Upper lobe of right lung (tissue), 1 donor: ENCODE measurements at regions not wholly inside any gene's neighbourhood (a gene's known extent, or its start where the extent isn't known, plus 50 kb on each side); places are given as distances from the start of the nearest gene placed in this dataset.
A peak's percentile ranks its signal among the peaks of the same experiment; 100 is the strongest.

Experiments used
- ATAC-seq: fragments of 200-7000 bp; cut with Tn5 transposase; one replicate; pipeline ENCODE4 v1.9.1; 2020; ENCODE audit warnings: mild to moderate bottlenecking, moderate library complexity
- DNase-seq: peaks from one replicate; pipeline ENCODE4 v3.0.0-alpha.2; 2020
- H3K27ac ChIP-seq: fragments of 200-600 bp; one replicate; pipeline ENCODE4 v1.8.0; 2022
- H3K27me3 ChIP-seq: fragments of 200-600 bp; one replicate; pipeline ENCODE4 v1.8.0; 2022; ENCODE audit warnings: mild to moderate bottlenecking
- H3K36me3 ChIP-seq: fragments of 200-600 bp; one replicate; pipeline ENCODE4 v1.8.0; 2022
- H3K4me1 ChIP-seq: fragments of 200-600 bp; one replicate; pipeline ENCODE4 v1.8.0; 2022
- H3K4me3 ChIP-seq: fragments of 200-600 bp; one replicate; pipeline ENCODE4 v1.8.0; 2022; ENCODE audit warnings: mild to moderate bottlenecking
- H3K9me3 ChIP-seq: fragments of 200-600 bp; one replicate; pipeline ENCODE4 v1.8.0; 2022
- intact Hi-C: fragments of 100-400 bp; cut with DNase I; formaldehyde crosslinking; loops from one replicate; pipeline ENCODE4 v1.11.0; 2022
- TF ChIP-seq, protein P1 (sequence below): fragments of 200-600 bp; IDR thresholded peaks from one replicate; pipeline ENCODE4 v1.8.0; 2022; ENCODE audit warnings: antibody characterized with exemption
- donor health status: DM: no; HTN: yes; CAD: no; lungs with severe emphysema.

DNA sequence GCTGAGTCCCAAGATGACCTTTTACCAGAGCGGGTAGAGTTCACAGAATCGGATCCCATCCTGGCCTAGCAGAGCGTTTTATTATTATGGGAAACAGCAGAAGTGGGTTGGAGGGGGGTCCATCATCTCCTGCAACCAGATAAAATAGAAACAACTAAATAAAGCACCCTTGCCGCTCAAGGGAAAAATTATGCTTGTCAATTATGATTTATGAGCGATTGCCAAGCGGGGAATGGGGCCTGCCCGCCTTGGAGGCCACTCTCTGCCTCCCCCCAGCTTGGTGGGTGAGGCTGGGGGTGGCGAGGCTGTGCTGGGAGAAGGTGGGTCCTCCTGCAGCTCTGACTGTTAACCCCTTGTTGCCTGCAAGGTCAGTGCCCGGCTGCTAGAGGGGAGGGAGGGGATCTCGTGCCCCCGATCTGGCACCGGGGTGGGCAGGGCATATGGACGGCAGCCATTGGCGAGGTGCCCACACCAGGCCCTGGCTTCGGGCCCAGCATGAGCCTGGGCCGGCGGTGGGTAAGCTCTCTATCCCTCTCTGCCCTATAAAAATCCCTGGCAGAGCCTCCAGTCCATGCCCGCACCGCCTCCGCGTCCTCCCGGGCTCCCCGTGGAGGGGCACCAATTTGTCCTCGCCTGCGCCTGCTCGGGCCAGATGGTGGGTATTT, 129.1 kb downstream of the URI1 start:
- Histone ChIP-seq H3K27ac (no peak overlapping the region), H3K27me3 (no peaks in the 10 kb centered on the region), H3K4me3 (no peak overlapping the region), H3K4me1 (no peaks in the 10 kb centered on the region), H3K36me3 (no peaks in the 10 kb centered on the region), H3K9me3 (no peaks in the 10 kb centered on the region)
- TF ChIP-seq, protein P1, sequence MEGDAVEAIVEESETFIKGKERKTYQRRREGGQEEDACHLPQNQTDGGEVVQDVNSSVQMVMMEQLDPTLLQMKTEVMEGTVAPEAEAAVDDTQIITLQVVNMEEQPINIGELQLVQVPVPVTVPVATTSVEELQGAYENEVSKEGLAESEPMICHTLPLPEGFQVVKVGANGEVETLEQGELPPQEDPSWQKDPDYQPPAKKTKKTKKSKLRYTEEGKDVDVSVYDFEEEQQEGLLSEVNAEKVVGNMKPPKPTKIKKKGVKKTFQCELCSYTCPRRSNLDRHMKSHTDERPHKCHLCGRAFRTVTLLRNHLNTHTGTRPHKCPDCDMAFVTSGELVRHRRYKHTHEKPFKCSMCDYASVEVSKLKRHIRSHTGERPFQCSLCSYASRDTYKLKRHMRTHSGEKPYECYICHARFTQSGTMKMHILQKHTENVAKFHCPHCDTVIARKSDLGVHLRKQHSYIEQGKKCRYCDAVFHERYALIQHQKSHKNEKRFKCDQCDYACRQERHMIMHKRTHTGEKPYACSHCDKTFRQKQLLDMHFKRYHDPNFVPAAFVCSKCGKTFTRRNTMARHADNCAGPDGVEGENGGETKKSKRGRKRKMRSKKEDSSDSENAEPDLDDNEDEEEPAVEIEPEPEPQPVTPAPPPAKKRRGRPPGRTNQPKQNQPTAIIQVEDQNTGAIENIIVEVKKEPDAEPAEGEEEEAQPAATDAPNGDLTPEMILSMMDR = no peak
- DNase-seq = peak; percentile 48
- ATAC-seq = no peak
- intact Hi-C loops = no loop called here

DNA sequence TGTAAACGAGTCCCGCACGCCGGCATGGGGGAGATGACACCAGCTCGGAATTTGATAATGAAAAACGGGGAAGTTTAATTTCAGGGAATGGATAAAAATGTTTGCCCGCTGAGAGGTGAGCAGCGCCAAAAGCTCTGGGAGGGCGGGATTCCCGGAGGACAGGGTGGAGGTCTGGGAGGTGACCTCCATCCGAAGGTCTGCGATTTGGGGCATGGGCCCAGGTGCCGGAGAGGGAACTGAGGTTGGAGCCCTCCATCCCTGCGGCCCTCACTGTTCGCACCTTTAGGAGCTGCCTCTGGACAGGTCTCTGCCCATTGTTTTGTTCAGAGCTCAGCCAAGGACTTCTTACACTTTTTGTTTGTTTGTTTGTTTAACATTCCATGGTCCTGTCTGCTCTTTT, 129.8 kb downstream of the URI1 start:
- intact Hi-C loops = no loop called here
- H3K27ac ChIP-seq = no peak overlapping the region
- no peaks in the 10 kb centered on the region for H3K9me3 ChIP-seq
- no peaks in the 10 kb centered on the region for H3K27me3 ChIP-seq
- H3K36me3 ChIP-seq = no peaks in the 10 kb centered on the region
- H3K4me1 ChIP-seq = no peaks in the 10 kb centered on the region
- no peak overlapping the region for H3K4me3 ChIP-seq
- ATAC-seq = no peak
- TF ChIP-seq, protein P1 = no peak
- peak; percentile 34 for DNase-seq

DNA sequence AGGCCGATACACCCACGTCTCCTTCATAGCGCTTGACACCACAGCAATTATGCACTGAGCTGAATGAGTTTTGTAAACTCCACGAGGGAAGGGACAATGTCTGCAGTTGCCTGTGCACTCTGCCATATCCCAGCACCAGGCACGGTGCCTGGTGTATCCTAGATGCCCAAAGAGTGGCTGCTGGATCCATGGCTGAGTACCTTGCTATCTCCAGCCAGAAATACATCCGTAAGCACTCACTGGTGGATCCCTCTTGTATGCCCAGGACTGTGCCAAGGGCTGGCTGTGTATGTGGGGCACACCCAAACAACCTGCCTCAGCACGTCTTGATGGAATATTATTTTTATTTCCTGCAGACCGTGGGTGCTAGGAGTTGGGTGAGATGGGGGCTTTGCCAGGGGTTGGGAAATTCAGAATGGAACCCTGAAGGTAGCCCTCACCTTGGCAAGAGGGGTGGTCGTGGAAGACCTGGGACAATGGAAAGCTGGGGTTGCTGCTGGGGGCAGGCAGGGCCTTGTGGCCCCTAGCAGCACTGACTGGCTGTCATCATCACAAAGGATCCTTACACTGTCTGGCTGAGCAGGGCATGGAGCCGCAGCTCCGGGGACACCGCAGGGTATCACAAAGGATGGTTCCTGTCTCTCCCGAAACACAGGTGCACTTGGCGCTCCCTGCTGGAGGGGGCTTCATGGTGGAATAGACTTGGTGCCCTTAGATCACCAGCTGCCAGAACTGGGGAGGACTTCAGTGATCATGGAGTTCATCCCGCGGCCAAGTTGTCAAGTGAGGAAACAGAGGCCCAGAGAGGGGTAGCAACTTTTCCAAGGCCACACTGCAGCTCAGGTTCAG, 131.3 kb downstream of the URI1 start:
- no peak overlapping the region for H3K4me3 ChIP-seq
- ATAC-seq = no peak
- no peak overlapping the region for H3K27ac ChIP-seq
- peak; percentile 48 for DNase-seq
- H3K27me3 ChIP-seq = peaks cover 3% of the 10 kb centered on the region
- H3K36me3 ChIP-seq = no peaks in the 10 kb centered on the region
- intact Hi-C loops = no loop called here
- no peaks in the 10 kb centered on the region for H3K9me3 ChIP-seq
- TF ChIP-seq, protein P1 = no peak
- no peaks in the 10 kb centered on the region for H3K4me1 ChIP-seq

DNA sequence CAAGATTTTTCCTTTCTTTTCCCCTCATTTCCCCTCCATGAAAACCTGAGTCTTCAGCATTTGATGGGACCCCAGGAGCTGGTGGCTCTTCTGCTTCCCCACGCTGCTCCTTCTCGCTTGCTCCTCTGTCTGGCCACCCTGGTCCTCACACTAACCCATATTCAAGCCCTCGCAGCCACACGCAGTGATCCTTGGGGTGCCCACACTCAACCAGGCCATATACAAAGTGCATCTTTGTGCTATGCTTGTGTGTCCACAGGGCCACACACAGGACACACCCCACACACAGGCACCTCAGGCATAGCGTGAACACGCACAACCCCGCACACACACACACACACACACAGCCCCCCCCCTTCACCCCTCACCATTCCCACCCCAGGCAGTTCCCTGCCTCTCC, 132.1 kb downstream of the URI1 start:
- no peak overlapping the region for H3K4me3 ChIP-seq
- H3K36me3 ChIP-seq = no peaks in the 10 kb centered on the region
- H3K9me3 ChIP-seq = no peaks in the 10 kb centered on the region
- ATAC-seq (no peak), DNase-seq (no peak)
- intact Hi-C loops = no loop called here
- H3K27me3 ChIP-seq = peaks cover 7% of the 10 kb centered on the region
- H3K27ac ChIP-seq = no peak overlapping the region
- TF ChIP-seq, protein P1 = no peak
- H3K4me1 ChIP-seq = no peaks in the 10 kb centered on the region

DNA sequence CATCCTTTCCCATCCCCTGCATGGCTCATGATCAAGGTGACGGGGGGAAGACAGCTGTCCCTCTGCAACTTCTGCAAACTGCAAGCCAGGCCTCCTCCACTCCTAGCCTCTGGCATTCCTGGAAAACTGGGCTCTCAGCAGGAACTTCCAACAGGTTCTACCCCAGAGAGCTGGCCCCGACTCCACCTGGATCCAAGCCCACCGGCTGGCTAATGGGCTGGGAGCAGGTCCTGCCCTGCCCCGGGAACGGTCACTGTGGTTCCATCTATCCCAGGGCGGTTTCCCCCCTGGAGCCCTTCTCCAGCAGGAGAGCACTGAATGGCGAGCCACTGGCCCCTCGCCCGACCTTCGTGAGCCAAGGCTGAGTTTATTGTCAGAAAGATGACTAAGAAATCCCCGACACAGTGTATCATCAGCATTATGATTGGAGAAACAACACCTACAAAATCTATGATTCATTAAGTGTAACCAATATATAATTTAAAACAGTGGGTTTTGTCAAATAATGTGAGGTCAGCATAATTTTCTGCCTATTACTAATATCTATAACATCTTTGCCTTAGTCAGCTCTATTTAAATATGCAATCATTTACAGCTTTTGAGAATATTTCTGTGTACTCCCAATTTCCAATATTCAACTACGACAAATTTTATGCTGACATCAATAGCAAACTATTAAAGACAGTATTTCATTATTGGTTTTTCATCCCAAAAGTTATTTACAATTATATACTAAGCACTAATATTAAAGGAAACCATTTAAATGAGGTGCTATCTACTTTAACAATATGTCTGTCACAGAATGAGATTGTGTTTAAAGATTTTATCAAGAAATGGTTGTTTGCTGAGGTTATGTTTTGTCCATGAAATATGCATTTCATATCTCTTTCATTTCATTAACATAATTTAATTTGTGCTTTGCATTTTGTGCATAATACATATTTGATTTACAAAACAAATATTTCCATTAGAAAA, 133.0 kb downstream of the URI1 start:
- TF ChIP-seq, protein P1 = no peak
- Histone ChIP-seq H3K27me3 (peaks cover 7% of the 10 kb centered on the region), H3K4me3 (no peak overlapping the region), H3K27ac (no peak overlapping the region), H3K9me3 (no peaks in the 10 kb centered on the region), H3K36me3 (no peaks in the 10 kb centered on the region), H3K4me1 (no peaks in the 10 kb centered on the region)
- DNase-seq (peak; percentile 59), ATAC-seq (no peak)
- intact Hi-C loops = no loop called here
